Loucy (cell line): ENCODE measurements at regions not wholly inside any gene's neighbourhood (a gene's known extent, or its start where the extent isn't known, plus 50 kb on each side); places are given as distances from the start of the nearest gene placed in this dataset.

Experiments
- EZH2phosphoT487 ChIP-seq: fragments of 200-600 bp; IDR thresholded peaks from 2 replicates; pipeline ENCODE4 v1.6.1; 2018; ENCODE audit warnings: antibody characterized with exemption, mild to moderate bottlenecking, moderate library complexity, borderline replicate concordance
- TF ChIP-seq, protein P1 (sequence below): fragments of 200-600 bp; sonication (generic); conservative IDR thresholded peaks from 2 replicates; pipeline ENCODE4 v1.5.1; 2014; ENCODE audit warnings: mild to moderate bottlenecking, antibody characterized with exemption, low read length

DNA sequence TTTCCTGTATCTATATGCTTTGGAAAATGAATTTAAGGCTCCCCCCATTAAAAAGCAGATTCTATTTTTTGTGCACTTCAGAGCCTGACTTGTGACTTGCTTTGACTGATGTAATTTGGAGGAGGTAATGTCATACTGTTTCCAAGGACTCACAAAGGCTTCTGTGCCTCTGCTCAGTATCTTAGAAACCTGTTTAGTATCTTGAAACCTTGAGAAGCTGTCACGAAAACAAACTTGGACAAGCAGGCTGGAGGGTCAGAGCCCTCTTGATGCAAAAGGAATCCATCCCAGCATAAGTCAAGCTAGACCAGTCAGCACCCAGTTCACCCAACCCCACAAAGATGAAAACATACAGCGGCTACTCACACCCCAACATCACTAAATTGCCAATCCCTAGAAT is 560.0 kb upstream of the PCDH7 start:
- TF ChIP-seq, protein P1, sequence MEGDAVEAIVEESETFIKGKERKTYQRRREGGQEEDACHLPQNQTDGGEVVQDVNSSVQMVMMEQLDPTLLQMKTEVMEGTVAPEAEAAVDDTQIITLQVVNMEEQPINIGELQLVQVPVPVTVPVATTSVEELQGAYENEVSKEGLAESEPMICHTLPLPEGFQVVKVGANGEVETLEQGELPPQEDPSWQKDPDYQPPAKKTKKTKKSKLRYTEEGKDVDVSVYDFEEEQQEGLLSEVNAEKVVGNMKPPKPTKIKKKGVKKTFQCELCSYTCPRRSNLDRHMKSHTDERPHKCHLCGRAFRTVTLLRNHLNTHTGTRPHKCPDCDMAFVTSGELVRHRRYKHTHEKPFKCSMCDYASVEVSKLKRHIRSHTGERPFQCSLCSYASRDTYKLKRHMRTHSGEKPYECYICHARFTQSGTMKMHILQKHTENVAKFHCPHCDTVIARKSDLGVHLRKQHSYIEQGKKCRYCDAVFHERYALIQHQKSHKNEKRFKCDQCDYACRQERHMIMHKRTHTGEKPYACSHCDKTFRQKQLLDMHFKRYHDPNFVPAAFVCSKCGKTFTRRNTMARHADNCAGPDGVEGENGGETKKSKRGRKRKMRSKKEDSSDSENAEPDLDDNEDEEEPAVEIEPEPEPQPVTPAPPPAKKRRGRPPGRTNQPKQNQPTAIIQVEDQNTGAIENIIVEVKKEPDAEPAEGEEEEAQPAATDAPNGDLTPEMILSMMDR, result no peak
- no peak for TF ChIP-seq EZH2phosphoT487
